HEK293 (cell line): ENCODE measurements at regions not wholly inside any gene's neighbourhood (a gene's known extent, or its start where the extent isn't known, plus 50 kb on each side); places are given as distances from the start of the nearest gene placed in this dataset.

Experiments used
- KLF10 ChIP-seq: fragments of 450-650 bp; IDR thresholded peaks from 2 replicates; pipeline ENCODE4 v1.5.1; 2018; ENCODE audit warnings: missing biosample characterization, mild to moderate bottlenecking, missing genetic modification characterization
- TCF7L2 ChIP-seq: IDR thresholded peaks from 2 replicates; pipeline ENCODE4 v1.6.1; 2011; ENCODE audit warnings: low read depth, mild to moderate bottlenecking, inconsistent platforms, low read length, moderate library complexity, borderline replicate concordance
- ZBTB17 ChIP-seq: fragments of 450-650 bp; formaldehyde crosslinking; IDR thresholded peaks from 2 replicates; pipeline ENCODE4 v1.5.1; 2016; ENCODE audit warnings: missing biosample characterization, missing genetic modification characterization
- ZBTB20 ChIP-seq: fragments of 450-650 bp; formaldehyde crosslinking; IDR thresholded peaks from 2 replicates; pipeline ENCODE4 v1.5.1; 2016; ENCODE audit warnings: missing biosample characterization, missing genetic modification characterization
- ZFP37 ChIP-seq: fragments of 450-650 bp; formaldehyde crosslinking; IDR thresholded peaks from 2 replicates; pipeline ENCODE4 v1.5.1; 2016; ENCODE audit warnings: missing biosample characterization, missing genetic modification characterization
- ZNF157 ChIP-seq: fragments of 450-650 bp; formaldehyde crosslinking; IDR thresholded peaks from 2 replicates; pipeline ENCODE4 v1.5.1; 2016; ENCODE audit warnings: missing biosample characterization, missing genetic modification characterization
- TF ChIP-seq, protein P1 (sequence below): fragments of 450-650 bp; formaldehyde crosslinking; IDR thresholded peaks from 2 replicates; pipeline ENCODE4 v1.5.1; 2016; ENCODE audit warnings: missing biosample characterization, missing genetic modification characterization
- TF ChIP-seq, protein P2 (sequence below): fragments of 450-650 bp; formaldehyde crosslinking; IDR thresholded peaks from 2 replicates; pipeline ENCODE4 v1.5.1; 2016; ENCODE audit warnings: missing biosample characterization, missing genetic modification characterization
- TF ChIP-seq, protein P3 (sequence below): IDR thresholded peaks from 2 replicates; pipeline ENCODE4 v1.6.1; 2011; ENCODE audit warnings: mild to moderate bottlenecking, low read depth, low read length, borderline replicate concordance
- TF ChIP-seq, protein P4 (sequence below): fragments of 450-650 bp; formaldehyde crosslinking; IDR thresholded peaks from 2 replicates; pipeline ENCODE4 v1.5.1; 2016; ENCODE audit warnings: missing biosample characterization, missing genetic modification characterization

DNA sequence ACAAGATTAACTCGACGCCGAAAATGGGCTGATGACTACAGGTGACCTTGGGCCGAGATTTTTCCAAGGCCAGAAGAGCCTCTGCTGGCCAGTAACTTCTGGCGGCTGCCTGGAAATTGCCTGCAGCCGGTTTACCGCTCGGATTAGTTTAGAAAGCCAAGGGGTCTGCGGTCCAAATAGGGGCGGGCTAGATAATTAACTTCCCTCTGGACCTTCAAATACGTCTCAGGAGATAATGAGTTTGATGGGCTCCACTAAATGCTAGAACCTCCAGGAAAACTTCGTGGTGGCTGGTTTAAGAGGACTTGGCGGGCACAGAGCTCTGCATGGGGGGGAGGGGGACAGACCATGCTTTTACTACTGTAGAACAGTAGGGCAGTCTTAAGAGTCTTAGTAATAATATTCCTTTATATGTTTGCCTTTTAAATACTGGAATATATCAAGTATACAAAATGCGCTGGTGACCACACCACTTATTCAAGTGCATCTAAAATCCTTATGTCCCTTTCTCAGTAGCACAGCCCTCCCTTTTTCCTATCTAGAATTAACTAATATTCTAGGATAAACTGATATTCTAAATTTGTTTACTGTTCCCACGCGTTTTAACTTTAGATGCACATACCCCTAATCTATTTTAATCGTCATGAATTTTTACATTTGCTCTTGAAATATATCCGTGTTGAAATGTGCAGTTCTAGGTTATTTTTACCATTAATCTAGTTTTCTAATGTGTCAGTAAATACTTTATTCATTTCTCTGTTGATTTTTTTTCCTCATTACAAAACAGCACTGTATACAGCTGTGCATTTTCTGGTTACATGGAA, 107.5 kb upstream of the PRSS16 start:
- TF ChIP-seq, protein P1, sequence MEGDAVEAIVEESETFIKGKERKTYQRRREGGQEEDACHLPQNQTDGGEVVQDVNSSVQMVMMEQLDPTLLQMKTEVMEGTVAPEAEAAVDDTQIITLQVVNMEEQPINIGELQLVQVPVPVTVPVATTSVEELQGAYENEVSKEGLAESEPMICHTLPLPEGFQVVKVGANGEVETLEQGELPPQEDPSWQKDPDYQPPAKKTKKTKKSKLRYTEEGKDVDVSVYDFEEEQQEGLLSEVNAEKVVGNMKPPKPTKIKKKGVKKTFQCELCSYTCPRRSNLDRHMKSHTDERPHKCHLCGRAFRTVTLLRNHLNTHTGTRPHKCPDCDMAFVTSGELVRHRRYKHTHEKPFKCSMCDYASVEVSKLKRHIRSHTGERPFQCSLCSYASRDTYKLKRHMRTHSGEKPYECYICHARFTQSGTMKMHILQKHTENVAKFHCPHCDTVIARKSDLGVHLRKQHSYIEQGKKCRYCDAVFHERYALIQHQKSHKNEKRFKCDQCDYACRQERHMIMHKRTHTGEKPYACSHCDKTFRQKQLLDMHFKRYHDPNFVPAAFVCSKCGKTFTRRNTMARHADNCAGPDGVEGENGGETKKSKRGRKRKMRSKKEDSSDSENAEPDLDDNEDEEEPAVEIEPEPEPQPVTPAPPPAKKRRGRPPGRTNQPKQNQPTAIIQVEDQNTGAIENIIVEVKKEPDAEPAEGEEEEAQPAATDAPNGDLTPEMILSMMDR (tag by site-specific recombination), result no peak
- TF ChIP-seq, protein P2, sequence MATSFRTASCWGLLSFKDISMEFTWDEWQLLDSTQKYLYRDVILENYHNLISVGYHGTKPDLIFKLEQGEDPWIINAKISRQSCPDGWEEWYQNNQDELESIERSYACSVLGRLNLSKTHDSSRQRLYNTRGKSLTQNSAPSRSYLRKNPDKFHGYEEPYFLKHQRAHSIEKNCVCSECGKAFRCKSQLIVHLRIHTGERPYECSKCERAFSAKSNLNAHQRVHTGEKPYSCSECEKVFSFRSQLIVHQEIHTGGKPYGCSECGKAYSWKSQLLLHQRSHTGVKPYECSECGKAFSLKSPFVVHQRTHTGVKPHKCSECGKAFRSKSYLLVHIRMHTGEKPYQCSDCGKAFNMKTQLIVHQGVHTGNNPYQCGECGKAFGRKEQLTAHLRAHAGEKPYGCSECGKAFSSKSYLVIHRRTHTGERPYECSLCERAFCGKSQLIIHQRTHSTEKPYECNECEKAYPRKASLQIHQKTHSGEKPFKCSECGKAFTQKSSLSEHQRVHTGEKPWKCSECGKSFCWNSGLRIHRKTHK (tag by site-specific recombination), result no peak
- TF ChIP-seq ZFP37 (no peak), KLF10 (tag by site-specific recombination) (no peak), ZBTB17 (no peak), TCF7L2 (no peak), ZBTB20 (tag by site-specific recombination) (no peak), ZNF157 (tag by site-specific recombination) (no peak)
- TF ChIP-seq, protein P3, sequence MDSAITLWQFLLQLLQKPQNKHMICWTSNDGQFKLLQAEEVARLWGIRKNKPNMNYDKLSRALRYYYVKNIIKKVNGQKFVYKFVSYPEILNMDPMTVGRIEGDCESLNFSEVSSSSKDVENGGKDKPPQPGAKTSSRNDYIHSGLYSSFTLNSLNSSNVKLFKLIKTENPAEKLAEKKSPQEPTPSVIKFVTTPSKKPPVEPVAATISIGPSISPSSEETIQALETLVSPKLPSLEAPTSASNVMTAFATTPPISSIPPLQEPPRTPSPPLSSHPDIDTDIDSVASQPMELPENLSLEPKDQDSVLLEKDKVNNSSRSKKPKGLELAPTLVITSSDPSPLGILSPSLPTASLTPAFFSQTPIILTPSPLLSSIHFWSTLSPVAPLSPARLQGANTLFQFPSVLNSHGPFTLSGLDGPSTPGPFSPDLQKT, result no peak
- TF ChIP-seq, protein P4, sequence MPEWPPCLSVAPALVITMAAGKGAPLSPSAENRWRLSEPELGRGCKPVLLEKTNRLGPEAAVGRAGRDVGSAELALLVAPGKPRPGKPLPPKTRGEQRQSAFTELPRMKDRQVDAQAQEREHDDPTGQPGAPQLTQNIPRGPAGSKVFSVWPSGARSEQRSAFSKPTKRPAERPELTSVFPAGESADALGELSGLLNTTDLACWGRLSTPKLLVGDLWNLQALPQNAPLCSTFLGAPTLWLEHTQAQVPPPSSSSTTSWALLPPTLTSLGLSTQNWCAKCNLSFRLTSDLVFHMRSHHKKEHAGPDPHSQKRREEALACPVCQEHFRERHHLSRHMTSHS (tag by site-specific recombination), result no peak
